IMR-90 (cell line): ENCODE measurements at regions not wholly inside any gene's neighbourhood (a gene's known extent, or its start where the extent isn't known, plus 50 kb on each side); places are given as distances from the start of the nearest gene placed in this dataset.

Source experiments
- BHLHE40 ChIP-seq: fragments of 150-350 bp; IDR thresholded peaks from 2 replicates; pipeline ENCODE4 v1.6.1; 2016; ENCODE audit warnings: mild to moderate bottlenecking, low read depth, low read length
- CEBPB ChIP-seq: IDR thresholded peaks from 2 replicates; pipeline ENCODE4 v1.6.1; 2012; ENCODE audit warnings: low read depth, low read length, improper control_type of control experiment
- CTCF ChIP-seq: conservative IDR thresholded peaks from 2 replicates; pipeline ENCODE4 v1.5.1; 2012; ENCODE audit warnings: mild to moderate bottlenecking, low read depth, low read length, improper control_type of control experiment
- ELK1 ChIP-seq: fragments of 150-350 bp; IDR thresholded peaks from 2 replicates; pipeline ENCODE4 v1.6.1; 2016; ENCODE audit warnings: low read depth, mild to moderate bottlenecking, low read length, moderate library complexity, borderline replicate concordance
- FOS ChIP-seq: fragments of 150-350 bp; IDR thresholded peaks from 2 replicates; pipeline ENCODE4 v1.6.1; 2016; ENCODE audit warnings: low read depth, low read length
- MAFK ChIP-seq: IDR thresholded peaks from 2 replicates; pipeline ENCODE4 v1.6.1; 2012; ENCODE audit warnings: low read depth, low read length, improper control_type of control experiment
- MXI1 ChIP-seq: IDR thresholded peaks from 2 replicates; pipeline ENCODE4 v1.6.1; 2012; ENCODE audit warnings: low read depth, mild to moderate bottlenecking, low read length, moderate library complexity, borderline replicate concordance
- POLR2A ChIP-seq: IDR thresholded peaks from 2 replicates; pipeline ENCODE4 v1.6.1; 2012; ENCODE audit warnings: mild to moderate bottlenecking, low read depth, low read length
- RAD21 ChIP-seq: IDR thresholded peaks from 2 replicates; pipeline ENCODE4 v1.6.1; 2012; ENCODE audit warnings: low read length, improper control_type of control experiment
- RCOR1 ChIP-seq: IDR thresholded peaks from 2 replicates; pipeline ENCODE4 v1.6.1; 2012; ENCODE audit warnings: mild to moderate bottlenecking, low read length, improper control_type of control experiment; ENCODE audit not compliant: insufficient replicate concordance
- RFX5 ChIP-seq: IDR thresholded peaks from 2 replicates; pipeline ENCODE4 v1.8.0; 2012; ENCODE audit warnings: low read depth, mild to moderate bottlenecking, low read length, moderate library complexity
- SMC3 ChIP-seq: fragments of 150-350 bp; IDR thresholded peaks from 2 replicates; pipeline ENCODE4 v1.6.1; 2016; ENCODE audit warnings: low read depth, mild to moderate bottlenecking, antibody characterized with exemption, low read length, moderate library complexity
- USF2 ChIP-seq: fragments of 150-350 bp; IDR thresholded peaks from 2 replicates; pipeline ENCODE4 v1.6.1; 2017; ENCODE audit warnings: mild to moderate bottlenecking, antibody characterized with exemption, low read length, low read depth

GRCh38 chr10:120183546-120183945 lies 273.5 kb upstream of the PLPP4 start:
- TF ChIP-seq CTCF (no peak), RFX5 (no peak), CEBPB (no peak), SMC3 (no peak), POLR2A (no peak), RAD21 (no peak), FOS (no peak), MXI1 (no peak), BHLHE40 (no peak), ELK1 (no peak), RCOR1 (no peak), MAFK (no peak), USF2 (no peak)
